ENCODE measurements at regions not wholly inside any gene's neighbourhood (a gene's known extent, or its start where the extent isn't known, plus 50 kb on each side); places are given as distances from the start of the nearest gene placed in this dataset.
"Not testable (repeated sequence)": the region's sequence is repeated elsewhere in the genome, so short reads cannot be mapped to it uniquely, and the experiment has no call there.

- Histone ChIP-seq H3K9me3 (ENCODE audit: control insufficient read depth, low read depth, low read length) (no peaks in the 10 kb centered on the region), H3K9ac (ENCODE audit: low read length) (no peak overlapping the region), H3K27me3 (ENCODE audit: control insufficient read depth, insufficient read depth, low read length) (peaks cover 52% of the 10 kb centered on the region), H3K27ac (ENCODE audit: low read length) (no peak overlapping the region), H3K4me1 (ENCODE audit: control insufficient read depth, low read depth, low read length) (peaks cover 4% of the 10 kb centered on the region), H3K4me3 (ENCODE audit: low read length) (no peak overlapping the region), H3K36me3 (ENCODE audit: control insufficient read depth, low read depth, low read length) (no peaks in the 10 kb centered on the region)
Measured at GRCh38 chr1:228652116-228652515, 83.2 kb upstream of the RHOU start.

- not testable (repeated sequence) for H3K9ac ChIP-seq (ENCODE audit: low read length); H3K4me3 ChIP-seq (ENCODE audit: low read length); H3K27ac ChIP-seq (ENCODE audit: low read length); H3K4me1 ChIP-seq (ENCODE audit: control insufficient read depth, low read depth, low read length); H3K36me3 ChIP-seq (ENCODE audit: control insufficient read depth, low read depth, low read length); H3K9me3 ChIP-seq (ENCODE audit: control insufficient read depth, low read depth, low read length)
- H3K27me3 ChIP-seq (ENCODE audit: control insufficient read depth, insufficient read depth, low read length) = peaks cover 43% of the 10 kb centered on the region
Measured at GRCh38 chr1:228653057-228653456, 82.2 kb upstream of the RHOU start.

DNA sequence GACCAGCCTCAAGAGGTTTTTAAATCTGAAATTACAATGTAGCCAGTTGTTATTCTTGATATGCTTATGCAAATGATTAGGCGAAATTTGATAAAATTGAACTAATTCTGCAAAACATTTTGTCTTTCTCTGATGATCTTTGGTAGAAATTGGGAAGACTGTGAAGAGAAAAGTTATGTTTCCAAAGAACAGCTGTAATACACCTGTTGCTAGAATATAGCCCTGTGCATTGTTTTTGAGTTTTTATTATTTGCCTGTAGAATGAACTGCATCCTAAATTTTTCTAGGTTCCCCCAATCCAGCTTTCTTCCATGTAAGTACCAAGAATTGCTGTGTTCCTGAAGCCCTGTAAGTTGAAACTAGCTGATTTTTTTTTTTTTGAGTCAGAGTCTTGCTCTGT, 81.5 kb upstream of the RHOU start:
- Histone ChIP-seq H3K36me3 (ENCODE audit: control insufficient read depth, low read depth, low read length) (no peaks in the 10 kb centered on the region), H3K4me3 (ENCODE audit: low read length) (no peak overlapping the region), H3K27me3 (ENCODE audit: control insufficient read depth, insufficient read depth, low read length) (peaks cover 36% of the 10 kb centered on the region), H3K9me3 (ENCODE audit: control insufficient read depth, low read depth, low read length) (no peaks in the 10 kb centered on the region), H3K9ac (ENCODE audit: low read length) (no peak overlapping the region), H3K4me1 (ENCODE audit: control insufficient read depth, low read depth, low read length) (no peaks in the 10 kb centered on the region), H3K27ac (ENCODE audit: low read length) (no peak overlapping the region)

GRCh38 chr1:228655796-228656394, 79.4 kb upstream of the RHOU start:
- Histone ChIP-seq H3K27ac (ENCODE audit: low read length) (no peak overlapping the region), H3K4me3 (ENCODE audit: low read length) (no peak overlapping the region), H3K9ac (ENCODE audit: low read length) (no peak overlapping the region), H3K27me3 (ENCODE audit: control insufficient read depth, insufficient read depth, low read length) (peaks cover 15% of the 10 kb centered on the region), H3K4me1 (ENCODE audit: control insufficient read depth, low read depth, low read length) (no peaks in the 10 kb centered on the region), H3K36me3 (ENCODE audit: control insufficient read depth, low read depth, low read length) (no peaks in the 10 kb centered on the region), H3K9me3 (ENCODE audit: control insufficient read depth, low read depth, low read length) (no peaks in the 10 kb centered on the region)

- H3K4me3 ChIP-seq (ENCODE audit: low read length); H3K9me3 ChIP-seq (ENCODE audit: control insufficient read depth, low read depth, low read length); H3K9ac ChIP-seq (ENCODE audit: low read length): not testable (repeated sequence)
Measured at GRCh38 chr1:228662007-228662689, 73.1 kb upstream of the RHOU start.

DNA sequence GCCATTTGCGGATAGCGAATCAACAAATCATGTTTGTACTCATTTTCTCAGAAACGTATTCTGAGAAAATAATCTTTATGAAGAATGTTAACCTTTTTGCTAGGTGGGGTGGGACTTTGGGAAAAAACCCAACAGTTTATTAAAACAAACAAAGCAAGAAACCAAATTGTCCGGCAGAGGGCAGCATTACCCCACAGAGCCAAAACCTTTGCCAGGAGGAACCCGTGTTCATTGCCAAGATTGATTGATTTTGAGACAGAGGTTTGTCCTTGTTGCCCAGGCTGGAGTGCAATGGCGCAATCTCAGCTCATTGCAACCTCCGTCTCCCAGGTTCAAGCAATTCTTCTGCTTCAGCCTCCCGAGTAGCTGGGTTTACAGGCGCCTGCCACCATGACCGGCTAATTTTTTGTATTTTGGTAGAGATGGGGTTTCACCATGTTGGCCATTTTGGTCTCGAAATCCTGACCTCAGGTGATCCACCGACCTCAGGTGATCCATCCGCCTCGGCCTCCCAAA, 70.8 kb upstream of the RHOU start:
- Histone ChIP-seq H3K27me3 (ENCODE audit: control insufficient read depth, insufficient read depth, low read length) (no peaks in the 10 kb centered on the region), H3K36me3 (ENCODE audit: control insufficient read depth, low read depth, low read length) (no peaks in the 10 kb centered on the region), H3K9me3 (ENCODE audit: control insufficient read depth, low read depth, low read length) (no peaks in the 10 kb centered on the region), H3K9ac (ENCODE audit: low read length) (no peak overlapping the region), H3K27ac (ENCODE audit: low read length) (no peak overlapping the region), H3K4me1 (ENCODE audit: control insufficient read depth, low read depth, low read length) (no peaks in the 10 kb centered on the region), H3K4me3 (ENCODE audit: low read length) (no peak overlapping the region)

More at GRCh38 chr1:228662007-228662689, 73.1 kb upstream of the RHOU start:
- H3K27me3 ChIP-seq (ENCODE audit: control insufficient read depth, insufficient read depth, low read length); H3K27ac ChIP-seq (ENCODE audit: low read length); H3K4me1 ChIP-seq (ENCODE audit: control insufficient read depth, low read depth, low read length); H3K36me3 ChIP-seq (ENCODE audit: control insufficient read depth, low read depth, low read length): not testable (repeated sequence)

GRCh38 chr1:228666686-228667623, 68.3 kb upstream of the RHOU start:
- Histone ChIP-seq H3K27me3 (ENCODE audit: control insufficient read depth, insufficient read depth, low read length) (no peaks in the 10 kb centered on the region), H3K27ac (ENCODE audit: low read length) (no peak overlapping the region), H3K36me3 (ENCODE audit: control insufficient read depth, low read depth, low read length) (no peaks in the 10 kb centered on the region), H3K4me3 (ENCODE audit: low read length) (no peak overlapping the region), H3K9ac (ENCODE audit: low read length) (no peak overlapping the region), H3K4me1 (ENCODE audit: control insufficient read depth, low read depth, low read length) (no peaks in the 10 kb centered on the region), H3K9me3 (ENCODE audit: control insufficient read depth, low read depth, low read length) (no peaks in the 10 kb centered on the region)

- no peaks in the 10 kb centered on the region for H3K27me3 ChIP-seq (ENCODE audit: control insufficient read depth, insufficient read depth, low read length)
- no peaks in the 10 kb centered on the region for H3K9me3 ChIP-seq (ENCODE audit: control insufficient read depth, low read depth, low read length)
- no peak overlapping the region for H3K27ac ChIP-seq (ENCODE audit: low read length)
- H3K4me1 ChIP-seq (ENCODE audit: control insufficient read depth, low read depth, low read length) = no peaks in the 10 kb centered on the region
- no peak overlapping the region for H3K9ac ChIP-seq (ENCODE audit: low read length)
- no peaks in the 10 kb centered on the region for H3K36me3 ChIP-seq (ENCODE audit: control insufficient read depth, low read depth, low read length)
- no peak overlapping the region for H3K4me3 ChIP-seq (ENCODE audit: low read length)
Measured at GRCh38 chr1:228668553-228669241, 66.6 kb upstream of the RHOU start.

GRCh38 chr1:228669242-228669585, 66.1 kb upstream of the RHOU start:
- H3K4me1 ChIP-seq (ENCODE audit: control insufficient read depth, low read depth, low read length) = no peaks in the 10 kb centered on the region
- H3K27ac ChIP-seq (ENCODE audit: low read length) = no peak overlapping the region
- H3K9ac ChIP-seq (ENCODE audit: low read length) = no peak overlapping the region
- no peak overlapping the region for H3K4me3 ChIP-seq (ENCODE audit: low read length)
- no peaks in the 10 kb centered on the region for H3K27me3 ChIP-seq (ENCODE audit: control insufficient read depth, insufficient read depth, low read length)
- no peaks in the 10 kb centered on the region for H3K9me3 ChIP-seq (ENCODE audit: control insufficient read depth, low read depth, low read length)
- no peaks in the 10 kb centered on the region for H3K36me3 ChIP-seq (ENCODE audit: control insufficient read depth, low read depth, low read length)

GRCh38 chr1:228681076-228681565, 54.2 kb upstream of the RHOU start:
- not testable (repeated sequence) for H3K4me3 ChIP-seq (ENCODE audit: low read length); H3K9me3 ChIP-seq (ENCODE audit: control insufficient read depth, low read depth, low read length); H3K27me3 ChIP-seq (ENCODE audit: control insufficient read depth, insufficient read depth, low read length); H3K27ac ChIP-seq (ENCODE audit: low read length); H3K36me3 ChIP-seq (ENCODE audit: control insufficient read depth, low read depth, low read length); H3K9ac ChIP-seq (ENCODE audit: low read length); H3K4me1 ChIP-seq (ENCODE audit: control insufficient read depth, low read depth, low read length)

DNA sequence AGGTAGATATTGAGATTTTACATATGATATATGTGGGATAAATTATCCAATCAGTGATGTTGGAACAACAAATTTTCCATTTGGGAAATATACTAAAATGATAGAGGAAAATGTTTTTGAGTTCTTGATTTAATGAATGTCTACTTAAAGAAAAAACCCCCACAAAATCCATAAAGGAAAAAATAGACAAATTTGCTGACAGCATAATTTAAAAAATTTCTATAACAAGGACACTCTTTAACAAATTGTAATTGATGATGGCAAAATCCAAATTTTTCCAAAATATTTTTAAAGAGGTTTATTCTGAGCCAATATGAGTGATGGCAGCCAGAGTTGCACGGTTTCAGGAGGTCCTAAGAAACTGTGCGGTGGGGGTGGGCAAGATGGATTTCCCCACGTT, 51.9 kb upstream of the RHOU start:
- Histone ChIP-seq H3K4me1 (ENCODE audit: control insufficient read depth, low read depth, low read length) (no peaks in the 10 kb centered on the region), H3K27me3 (ENCODE audit: control insufficient read depth, insufficient read depth, low read length) (no peaks in the 10 kb centered on the region), H3K9me3 (ENCODE audit: control insufficient read depth, low read depth, low read length) (no peaks in the 10 kb centered on the region), H3K27ac (ENCODE audit: low read length) (no peak overlapping the region), H3K4me3 (ENCODE audit: low read length) (no peak overlapping the region), H3K36me3 (ENCODE audit: control insufficient read depth, low read depth, low read length) (no peaks in the 10 kb centered on the region), H3K9ac (ENCODE audit: low read length) (no peak overlapping the region)
